HCT116 (cell line): ENCODE measurements at regions not wholly inside any gene's neighbourhood (a gene's known extent, or its start where the extent isn't known, plus 50 kb on each side); places are given as distances from the start of the nearest gene placed in this dataset.

Experiments
- ATAC-seq: fragments of 200-7000 bp; cut with Tn5 transposase; 2 replicates; pipeline ENCODE4 v1.9.1; 2020; ENCODE audit warnings: mild to moderate bottlenecking, moderate library complexity
- BruUV-seq: library from RNA; stranded (reverse); fragments of 400-500 nt; replicated peaks from 2 replicates; lab custom pipeline; 2021; lab: Mats Ljungman, UMichigan
- CTCF ChIA-PET: fragments of 300-600 bp; sonication (Branson Sonifier 250); formaldehyde crosslinking; loops from one replicate; lab custom pipeline; 2021; ENCODE audit warnings: antibody characterized with exemption; lab: Charles Lee
- POLR2A ChIA-PET: fragments of 300-600, 350-600 bp; sonication (Branson Sonifier 250); formaldehyde crosslinking; loops from one replicate; lab custom pipeline; 2021; ENCODE audit warnings: antibody characterized with exemption; lab: Charles Lee
- RAD21 ChIA-PET, 2 experiments: fragments of 300-600 bp; sonication (Branson Sonifier 250); formaldehyde crosslinking; loops; one replicate each; lab custom pipeline; 2023; ENCODE audit warnings: low total read pairs in 2 of 2; ENCODE audit not compliant: uncharacterized antibody in 2 of 2, unreplicated experiment in 2 of 2, low non-redundant PET in 1 of 2; lab: Charles Lee
- DNase-seq: peaks from one replicate; pipeline ENCODE4 v3.0.0-alpha.2; 2010; ENCODE audit warnings: low read depth, low spot score
- H2AFZ ChIP-seq: fragments of 200-600 bp; shearing (Covaris generic), sonication (generic); 2 replicates; pipeline ENCODE4 v1.6.1; 2017; ENCODE audit warnings: low read depth, mixed run types, mixed read lengths, antibody characterized with exemption, low read length; ENCODE audit not compliant: poor library complexity, severe bottlenecking
- H3K27ac ChIP-seq: 2 replicates; pipeline ENCODE4 v1.5.1; 2012; ENCODE audit warnings: low read depth, low read length
- H3K27me3 ChIP-seq: fragments of 200-600 bp; sonication (generic); 2 replicates; pipeline ENCODE4 v1.6.1; 2016; ENCODE audit warnings: mixed run types, low read length, mixed read lengths; ENCODE audit not compliant: insufficient read depth
- H3K36me3 ChIP-seq, 2 experiments: fragments of 200-500 bp in 1 of 2; fragments of 200-600 bp in 1 of 2; sonication (Bioruptor generic) in 1 of 2; sonication (generic) in 1 of 2; 2 replicates each; pipeline versions ENCODE4 v1.5.1 to v1.6.1; 2014 to 2016; ENCODE audit warnings: low read length in 2 of 2, inconsistent platforms in 1 of 2, mixed read lengths in 1 of 2, mixed run types in 1 of 2; ENCODE audit not compliant: insufficient read depth in 2 of 2, control insufficient read depth in 1 of 2
- H3K4me1 ChIP-seq, 2 experiments: fragments of 200-600 bp in 1 of 2; sonication (generic) in 1 of 2; 2 replicates each; pipeline versions ENCODE4 v1.5.1 to v1.6.1; 2012 to 2017; ENCODE audit warnings: low read length in 2 of 2, inconsistent platforms in 1 of 2, mild to moderate bottlenecking in 1 of 2, mixed read lengths in 1 of 2, mixed run types in 1 of 2, moderate library complexity in 1 of 2; ENCODE audit not compliant: insufficient read depth in 2 of 2, control insufficient read depth in 1 of 2
- H3K4me2 ChIP-seq: fragments of 200-600 bp; sonication (generic); 2 replicates; pipeline ENCODE4 v1.6.1; 2017; ENCODE audit warnings: mixed run types, low read length, mixed read lengths
- H3K4me3 ChIP-seq, 2 experiments: fragments of 200-600 bp in 1 of 2; sonication (generic) in 1 of 2; replicated peaks in 1 of 2; 2 replicates each; pipeline ENCODE4 v1.5.1; 2011 to 2016; ENCODE audit warnings: low read length in 2 of 2, control low read depth in 1 of 2, low read depth in 1 of 2, mild to moderate bottlenecking in 1 of 2, mixed read lengths in 1 of 2, mixed run types in 1 of 2
- H3K79me2 ChIP-seq: fragments of 200-600 bp; sonication (generic); 2 replicates; pipeline ENCODE4 v1.6.1; 2017; ENCODE audit warnings: mild to moderate bottlenecking, mixed run types, low read length, moderate library complexity, mixed read lengths; ENCODE audit not compliant: insufficient read depth
- H3K9ac ChIP-seq: fragments of 200-600 bp; sonication (generic); 2 replicates; pipeline ENCODE4 v1.6.1; 2016; ENCODE audit warnings: low read length, mixed read lengths
- H3K9me2 ChIP-seq: fragments of 200-600 bp; sonication (generic), shearing (Covaris generic); 2 replicates; pipeline ENCODE4 v1.6.1; 2017; ENCODE audit warnings: mixed run types, mild to moderate bottlenecking, moderate library complexity; ENCODE audit not compliant: insufficient read depth
- H3K9me3 ChIP-seq, 2 experiments: fragments of 200-500 bp in 1 of 2; fragments of 200-600 bp in 1 of 2; sonication (Bioruptor generic) in 1 of 2; sonication (generic) in 1 of 2; 2 replicates each; pipeline ENCODE4 v1.6.1; 2014 to 2017; ENCODE audit warnings: low read length in 2 of 2, mixed read lengths in 2 of 2, inconsistent platforms in 1 of 2, low read depth in 1 of 2, mild to moderate bottlenecking in 1 of 2, mixed run types in 1 of 2, moderate library complexity in 1 of 2; ENCODE audit not compliant: control insufficient read depth in 1 of 2, insufficient read depth in 1 of 2
- H4K20me1 ChIP-seq: fragments of 200-600 bp; sonication (generic), shearing (Covaris generic); 2 replicates; pipeline ENCODE4 v1.6.1; 2017; ENCODE audit warnings: mixed run types, mild to moderate bottlenecking, moderate library complexity; ENCODE audit not compliant: insufficient read depth
- CBX3 ChIP-seq: IDR thresholded peaks from 2 replicates; pipeline ENCODE4 v1.6.1; 2012; ENCODE audit warnings: low read depth
- CEBPB ChIP-seq: IDR thresholded peaks from 2 replicates; pipeline ENCODE4 v1.6.1; 2012; ENCODE audit warnings: low read depth
- CTCF ChIP-seq, 3 experiments: fragments of 200-600 bp in 1 of 3; sonication (generic) in 1 of 3; IDR thresholded peaks in 2 of 3; conservative IDR thresholded peaks in 1 of 3; 2 replicates each; pipeline ENCODE4 v1.5.1; 2012 to 2017; ENCODE audit warnings: low read depth in 2 of 3, low read length in 2 of 3, antibody characterized with exemption in 1 of 3, borderline replicate concordance in 1 of 3, control low read depth in 1 of 3, mild to moderate bottlenecking in 1 of 3, mixed read lengths in 1 of 3, mixed run types in 1 of 3, moderate library complexity in 1 of 3; ENCODE audit not compliant: insufficient read depth in 1 of 3
- FOSL1 ChIP-seq: IDR thresholded peaks from 2 replicates; pipeline ENCODE4 v1.6.1; 2012; ENCODE audit warnings: low read depth
- JUND ChIP-seq: IDR thresholded peaks from 2 replicates; pipeline ENCODE4 v1.6.1; 2012
- POLR2A ChIP-seq: IDR thresholded peaks from 2 replicates; pipeline ENCODE4 v1.7.0; 2011; ENCODE audit warnings: borderline replicate concordance; ENCODE audit not compliant: insufficient read depth, insufficient read length; ENCODE audit errors: extremely low read depth
- POLR2AphosphoS5 ChIP-seq: IDR thresholded peaks from 2 replicates; pipeline ENCODE4 v1.6.1; 2011; ENCODE audit warnings: mild to moderate bottlenecking, low read depth, low read length, moderate library complexity
- RAD21 ChIP-seq: IDR thresholded peaks from 2 replicates; pipeline ENCODE4 v1.6.1; 2012; ENCODE audit warnings: low read depth, mild to moderate bottlenecking
- SRF ChIP-seq: IDR thresholded peaks from 2 replicates; pipeline ENCODE4 v1.6.1; 2012; ENCODE audit warnings: low read depth
- YY1 ChIP-seq: IDR thresholded peaks from 2 replicates; pipeline ENCODE4 v1.6.1; 2011; ENCODE audit warnings: low read length, low read depth, moderate library complexity, mild to moderate bottlenecking; ENCODE audit not compliant: insufficient replicate concordance; ENCODE audit errors: extremely low read depth
- ZFX ChIP-seq: fragments of 450-650 bp; IDR thresholded peaks from 2 replicates; pipeline ENCODE4 v1.6.1; 2017
- ZNF274 ChIP-seq: fragments of 200-500 bp; sonication (Bioruptor generic); IDR thresholded peaks from 2 replicates; pipeline ENCODE4 v1.6.1; 2014; ENCODE audit warnings: mild to moderate bottlenecking, low read depth, low read length, inconsistent platforms
- intact Hi-C: fragments of 100-400 bp; cut with micrococcal nuclease; formaldehyde crosslinking; loops from 2 replicates; pipeline ENCODE4 v1.10.0; 2022
- TF ChIP-seq, protein P1 (sequence below): IDR thresholded peaks from 2 replicates; pipeline ENCODE4 v1.6.1; 2011; ENCODE audit warnings: mild to moderate bottlenecking, low read length, moderate library complexity; ENCODE audit not compliant: insufficient replicate concordance; ENCODE audit errors: extremely low read depth
- TF ChIP-seq, protein P2 (sequence below): IDR thresholded peaks from 2 replicates; pipeline ENCODE4 v1.6.1; 2012

GRCh38 chr20:60469829-60470228, 511.6 kb downstream of the CDH26 start:
- ChIA-PET POLR2A (no interaction called here), RAD21 (no interaction called here), CTCF (no interaction called here)
- Histone ChIP-seq H3K9ac (no peak overlapping the region), H3K4me2 (no peak overlapping the region), H3K9me3 (peaks cover 9 to 13% of the 10 kb centered on the region in 2 experiments; a peak in 2 of 4 replicates), H3K4me1 (no peaks in the 10 kb centered on the region), H3K9me2 (no peaks in the 10 kb centered on the region), H3K4me3 (no peak overlapping the region), H4K20me1 (no peaks in the 10 kb centered on the region), H3K27me3 (no peaks in the 10 kb centered on the region), H2AFZ (no peak overlapping the region), H3K36me3 (no peaks in the 10 kb centered on the region), H3K79me2 (no peaks in the 10 kb centered on the region), H3K27ac (no peak overlapping the region)
- intact Hi-C loops, result no loop called here
- ATAC-seq, result no peak
- TF ChIP-seq CBX3, result no peak
- TF ChIP-seq POLR2AphosphoS5, result no peak
- no peak for TF ChIP-seq CTCF (IDR thresholded peaks at IDR 0.05 in 2 of 3, conservative IDR thresholded peaks at IDR 0.05 in 1 of 3; ENCODE audit: borderline replicate concordance in 1 of 3, insufficient read depth in 1 of 3, low read depth in 2 of 3, low read length in 2 of 3)
- TF ChIP-seq YY1, result no peak
- no peak for TF ChIP-seq POLR2A
- TF ChIP-seq CEBPB, result no peak
- no peak for TF ChIP-seq SRF
- TF ChIP-seq, protein P1, sequence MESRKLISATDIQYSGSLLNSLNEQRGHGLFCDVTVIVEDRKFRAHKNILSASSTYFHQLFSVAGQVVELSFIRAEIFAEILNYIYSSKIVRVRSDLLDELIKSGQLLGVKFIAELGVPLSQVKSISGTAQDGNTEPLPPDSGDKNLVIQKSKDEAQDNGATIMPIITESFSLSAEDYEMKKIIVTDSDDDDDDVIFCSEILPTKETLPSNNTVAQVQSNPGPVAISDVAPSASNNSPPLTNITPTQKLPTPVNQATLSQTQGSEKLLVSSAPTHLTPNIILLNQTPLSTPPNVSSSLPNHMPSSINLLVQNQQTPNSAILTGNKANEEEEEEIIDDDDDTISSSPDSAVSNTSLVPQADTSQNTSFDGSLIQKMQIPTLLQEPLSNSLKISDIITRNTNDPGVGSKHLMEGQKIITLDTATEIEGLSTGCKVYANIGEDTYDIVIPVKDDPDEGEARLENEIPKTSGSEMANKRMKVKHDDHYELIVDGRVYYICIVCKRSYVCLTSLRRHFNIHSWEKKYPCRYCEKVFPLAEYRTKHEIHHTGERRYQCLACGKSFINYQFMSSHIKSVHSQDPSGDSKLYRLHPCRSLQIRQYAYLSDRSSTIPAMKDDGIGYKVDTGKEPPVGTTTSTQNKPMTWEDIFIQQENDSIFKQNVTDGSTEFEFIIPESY, result no peak
- TF ChIP-seq ZNF274, result no peak
- no peak for TF ChIP-seq FOSL1
- no peak for TF ChIP-seq JUND
- TF ChIP-seq, protein P2, sequence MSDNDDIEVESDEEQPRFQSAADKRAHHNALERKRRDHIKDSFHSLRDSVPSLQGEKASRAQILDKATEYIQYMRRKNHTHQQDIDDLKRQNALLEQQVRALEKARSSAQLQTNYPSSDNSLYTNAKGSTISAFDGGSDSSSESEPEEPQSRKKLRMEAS, result no peak
- TF ChIP-seq RAD21, result no peak
- no peak for TF ChIP-seq ZFX
- DNase-seq, result no peak
- BruUV-seq, result no TSS peak
